GM12891 (cell line): ENCODE measurements at regions not wholly inside any gene's neighbourhood (a gene's known extent, or its start where the extent isn't known, plus 50 kb on each side); places are given as distances from the start of the nearest gene placed in this dataset.

Source experiments
- POLR2A ChIP-seq: IDR thresholded peaks from 2 replicates; pipeline ENCODE4 v1.6.1; 2011; ENCODE audit warnings: low read depth, low read length, control low read depth
- TAF1 ChIP-seq: IDR thresholded peaks from 2 replicates; pipeline ENCODE4 v1.6.1; 2011; ENCODE audit warnings: low read depth, low read length, control low read depth

DNA sequence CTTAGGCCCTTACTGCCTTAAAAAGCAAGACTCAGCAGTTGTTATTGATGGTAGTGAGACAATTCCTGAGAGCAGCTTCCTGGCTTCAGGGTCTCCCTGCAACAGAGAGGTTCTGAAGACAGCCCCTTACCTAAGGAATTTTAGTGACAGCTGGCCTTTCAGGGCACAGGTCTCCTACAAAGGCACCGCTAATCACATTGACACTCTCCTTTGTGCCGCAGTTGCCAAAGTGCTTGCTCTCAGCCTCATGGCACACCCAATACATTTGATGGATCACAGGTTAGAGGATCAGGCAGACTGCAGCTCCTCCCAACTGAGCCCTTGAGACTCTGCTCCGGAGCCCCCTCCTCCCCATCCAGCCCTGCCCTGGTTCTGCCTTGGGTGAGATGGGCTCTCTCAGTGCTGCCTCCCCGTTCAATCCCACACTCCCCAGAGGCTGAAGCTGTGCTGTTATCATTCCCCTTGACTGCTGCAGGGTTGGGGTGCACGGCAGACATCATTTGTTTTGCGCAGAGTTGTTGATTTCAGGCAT is 198.2 kb downstream of the EMX2 start:
- TF ChIP-seq POLR2A (no peak), TAF1 (no peak)
